GM18520 (cell line): ENCODE measurements at regions not wholly inside any gene's neighbourhood (a gene's known extent, or its start where the extent isn't known, plus 50 kb on each side); places are given as distances from the start of the nearest gene placed in this dataset.

Source experiments
- ATAC-seq: cut with Tn5 transposase; IDR thresholded peaks from one replicate; pipeline ENCODE4 v1.9.1; 2021; ENCODE audit not compliant: unreplicated experiment

DNA sequence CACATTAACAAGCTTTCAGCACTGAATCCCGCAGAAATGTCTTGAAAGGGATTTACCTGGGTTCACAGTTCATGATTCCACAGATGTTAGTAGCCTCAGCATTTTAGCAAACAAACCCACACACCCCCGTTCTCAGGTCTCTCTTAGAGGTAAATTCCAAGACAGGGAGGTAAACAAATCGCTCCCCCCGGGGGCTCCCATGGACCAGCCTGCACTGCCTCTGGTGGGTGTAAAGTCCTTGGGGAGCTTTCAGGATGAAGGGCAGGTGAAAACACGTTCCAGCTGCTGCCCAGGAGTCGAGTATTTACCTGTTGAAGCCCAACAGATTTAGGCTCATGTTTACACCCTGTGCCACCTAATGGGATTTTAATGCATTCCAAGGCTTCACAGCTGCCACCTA, 187.0 kb upstream of the FOXQ1 start:
- no peak for ATAC-seq

DNA sequence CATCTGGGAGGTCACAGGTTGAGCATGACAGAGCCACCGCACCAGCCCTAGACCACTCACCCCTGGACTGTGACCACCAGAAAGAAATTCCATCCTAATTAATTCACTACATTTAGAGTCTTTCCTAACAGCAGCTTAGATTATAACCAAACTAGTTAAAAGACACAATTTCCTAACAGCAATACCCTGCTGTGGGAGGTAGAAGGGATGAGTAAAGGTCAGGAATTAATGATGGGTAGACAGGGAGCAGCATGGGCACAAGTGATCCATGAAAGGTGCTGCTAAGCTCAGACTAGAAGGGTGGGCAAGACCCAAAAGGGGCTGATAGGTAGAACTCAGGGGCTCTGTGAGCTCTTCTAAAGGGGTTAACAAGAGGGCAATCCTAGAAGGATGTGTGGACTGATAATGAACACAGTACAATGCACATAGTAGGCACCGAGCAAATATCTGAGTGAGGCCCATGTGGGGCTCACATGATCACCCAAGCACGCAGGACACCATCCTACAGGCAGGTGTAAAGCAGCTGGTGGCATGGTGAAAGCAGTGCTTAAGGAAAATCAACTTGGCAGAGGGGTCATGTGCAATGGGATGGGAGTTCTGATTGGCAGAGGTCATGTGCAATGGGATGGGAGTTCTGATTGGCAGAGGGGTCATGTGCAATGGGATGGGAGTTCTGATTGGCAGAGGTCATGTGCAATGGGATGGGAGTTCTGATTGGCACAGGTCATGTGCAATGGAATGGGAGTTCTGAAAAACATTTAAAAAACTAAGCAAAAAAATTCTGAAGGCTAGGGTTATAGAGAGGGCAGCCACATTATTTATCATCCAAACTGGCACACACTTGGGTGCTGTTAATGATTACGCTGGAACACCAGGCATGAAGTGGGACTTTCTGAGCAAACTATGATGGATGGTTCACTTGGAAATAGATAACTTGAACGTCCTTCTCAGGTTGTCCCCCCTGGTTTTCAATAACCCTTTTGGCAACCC, 188.2 kb upstream of the FOXQ1 start:
- no peak for ATAC-seq

DNA sequence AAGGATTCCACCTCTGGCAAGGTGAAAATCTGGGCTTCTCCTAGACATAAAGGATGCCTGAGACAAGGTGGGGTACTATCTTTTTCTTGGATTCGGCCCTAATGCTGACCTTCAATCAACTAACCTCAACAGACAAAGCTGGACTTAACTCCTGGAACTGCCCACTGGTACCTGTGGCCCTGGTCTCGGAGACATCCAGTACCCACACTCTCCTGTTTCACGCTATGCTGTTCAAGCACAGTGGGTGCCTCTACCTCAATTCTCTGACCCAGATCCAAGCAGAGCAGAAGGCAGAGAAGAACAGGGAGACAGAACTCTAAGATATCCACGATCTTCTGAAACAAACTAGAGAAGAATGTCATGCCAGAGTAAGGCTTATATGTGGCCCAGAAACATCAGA, 189.8 kb upstream of the FOXQ1 start:
- ATAC-seq: no peak

DNA sequence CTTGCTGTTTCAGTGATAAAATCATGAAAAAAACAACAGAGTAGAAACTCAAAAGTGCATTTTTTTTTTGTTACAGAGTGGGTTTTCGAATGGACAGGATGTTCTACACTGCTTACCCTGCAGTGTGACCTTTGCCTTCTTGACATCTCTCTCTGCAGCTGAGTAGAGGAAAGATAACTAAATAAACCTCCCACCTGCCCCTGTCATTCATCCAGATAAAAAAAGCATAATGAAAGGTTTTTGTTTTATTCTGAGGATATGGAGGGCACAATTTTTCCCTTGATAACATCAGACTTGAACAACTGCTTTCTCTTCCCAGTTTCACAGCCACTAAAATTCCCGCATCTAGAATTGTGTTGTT, 193.6 kb upstream of the FOXQ1 start:
- no peak for ATAC-seq

DNA sequence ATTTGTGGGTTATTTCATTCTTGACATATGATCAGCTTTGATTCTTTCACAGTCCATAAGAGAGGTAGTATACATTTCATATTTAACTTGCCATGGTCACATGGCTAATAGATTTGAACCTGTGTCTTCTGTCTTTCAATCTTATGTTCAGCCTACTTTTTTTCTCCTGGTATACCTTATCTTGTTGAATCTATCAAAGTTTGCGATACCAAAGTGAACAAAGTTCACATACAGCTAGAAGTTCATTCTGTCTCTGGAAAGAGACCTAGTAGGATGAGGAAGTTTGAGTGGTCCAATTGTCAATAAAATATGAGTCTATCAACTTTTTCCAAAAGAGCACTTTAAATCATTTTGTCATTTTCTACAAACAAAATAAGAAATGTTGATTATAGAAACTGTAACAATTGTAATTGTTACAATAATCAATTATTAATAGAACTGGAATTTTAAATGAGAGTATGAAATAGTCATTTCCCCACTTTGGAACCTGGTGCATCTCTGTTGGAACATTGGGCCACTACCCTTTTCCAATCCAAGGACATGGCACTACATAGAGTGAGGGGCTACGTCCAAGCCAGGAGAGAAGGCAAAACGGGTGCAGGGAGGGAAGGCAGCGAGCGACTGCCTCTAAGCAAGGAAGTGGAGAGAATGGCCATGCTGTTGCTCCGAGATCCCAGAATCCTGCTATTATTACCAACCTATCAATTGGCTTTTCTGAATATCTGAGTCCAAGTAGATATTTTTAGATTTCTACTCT, 194.2 kb upstream of the FOXQ1 start:
- ATAC-seq: no peak

DNA sequence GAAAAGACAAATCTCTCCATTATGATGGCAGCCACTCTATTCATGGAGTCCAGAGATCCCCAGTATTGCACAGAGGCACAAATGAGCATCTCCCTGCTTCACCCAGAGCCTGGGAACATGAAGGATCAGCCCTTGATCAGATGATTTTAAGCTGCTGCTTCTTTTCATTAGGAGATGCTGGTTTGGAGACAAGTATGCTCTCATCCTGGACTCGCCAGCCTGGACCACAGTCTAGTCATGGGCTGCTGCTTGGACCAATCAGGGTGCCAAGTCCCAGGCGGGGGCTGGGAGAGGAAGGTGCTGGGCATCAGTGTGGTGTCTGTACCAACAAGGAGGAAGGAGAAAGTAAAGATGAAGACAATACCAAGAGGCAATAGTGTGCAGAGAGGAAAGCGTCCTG, 195.7 kb upstream of the FOXQ1 start:
- ATAC-seq: no peak

DNA sequence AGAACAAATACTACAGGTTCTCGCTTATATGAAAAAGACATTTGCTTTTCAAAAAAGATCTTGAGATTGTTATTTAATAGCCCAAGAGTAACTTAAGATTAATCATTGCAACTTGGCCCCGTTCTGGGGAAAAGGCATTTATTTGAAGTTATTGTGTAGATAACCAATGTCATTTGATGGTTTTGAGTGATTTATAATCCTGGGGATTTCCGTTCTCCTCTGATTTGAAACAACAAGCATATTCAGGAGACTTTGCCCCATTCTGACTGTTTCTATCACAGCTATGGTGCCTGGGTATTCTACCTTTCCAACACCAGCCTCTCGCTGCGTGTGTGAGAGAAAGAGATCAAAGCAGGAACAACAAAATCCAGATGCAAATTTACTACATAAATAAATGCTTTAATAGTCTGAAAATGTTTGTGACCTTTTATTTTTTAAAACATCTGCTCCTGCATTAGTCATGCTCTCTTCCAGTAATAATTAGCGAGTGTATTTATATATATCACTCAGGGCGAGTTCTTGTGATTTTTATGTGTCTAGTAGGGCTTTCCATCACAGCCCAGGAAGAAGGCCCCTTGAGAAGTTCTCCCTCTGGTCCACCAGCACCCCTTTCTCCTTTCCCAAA, 197.9 kb upstream of the FOXQ1 start:
- no peak for ATAC-seq

DNA sequence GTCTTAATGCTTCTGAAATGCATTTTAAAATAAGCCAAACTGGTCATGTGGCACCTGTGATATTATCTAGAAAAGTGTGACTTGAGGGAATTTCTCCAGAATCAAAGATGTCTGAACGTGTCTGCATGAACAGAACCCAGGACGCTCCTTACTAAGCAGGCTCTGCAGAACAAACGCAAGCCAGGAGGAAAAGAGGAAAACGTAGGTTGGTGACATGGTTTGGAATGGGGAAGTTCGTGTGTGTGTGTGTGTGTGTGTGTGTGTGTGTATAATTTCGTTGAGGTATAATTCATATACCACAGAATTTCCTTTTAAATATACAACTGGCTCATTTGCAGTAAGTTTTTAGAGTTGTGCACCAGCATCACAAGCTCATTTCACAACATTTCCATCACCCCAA, 200.5 kb upstream of the FOXQ1 start:
- ATAC-seq: no peak

DNA sequence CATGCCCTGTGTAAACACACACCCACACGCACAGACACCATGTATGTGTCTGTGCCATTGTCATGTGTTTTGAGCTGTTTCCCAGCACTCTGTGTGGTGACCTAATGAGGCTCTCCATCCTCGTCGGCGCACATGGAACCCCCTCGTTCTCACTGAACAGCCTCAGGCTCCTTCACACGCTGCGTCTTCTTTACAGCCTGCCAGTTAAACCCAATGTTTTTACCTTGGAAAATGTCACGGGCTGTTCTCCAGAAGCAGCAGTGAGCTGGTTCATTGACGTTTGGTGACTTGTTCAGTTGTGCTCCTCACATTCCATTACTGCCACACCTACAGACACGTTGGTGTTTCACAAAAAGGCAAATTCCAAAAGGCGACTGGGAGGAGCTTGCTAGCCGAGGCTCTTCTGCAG, 201.0 kb upstream of the FOXQ1 start:
- no peak for ATAC-seq

DNA sequence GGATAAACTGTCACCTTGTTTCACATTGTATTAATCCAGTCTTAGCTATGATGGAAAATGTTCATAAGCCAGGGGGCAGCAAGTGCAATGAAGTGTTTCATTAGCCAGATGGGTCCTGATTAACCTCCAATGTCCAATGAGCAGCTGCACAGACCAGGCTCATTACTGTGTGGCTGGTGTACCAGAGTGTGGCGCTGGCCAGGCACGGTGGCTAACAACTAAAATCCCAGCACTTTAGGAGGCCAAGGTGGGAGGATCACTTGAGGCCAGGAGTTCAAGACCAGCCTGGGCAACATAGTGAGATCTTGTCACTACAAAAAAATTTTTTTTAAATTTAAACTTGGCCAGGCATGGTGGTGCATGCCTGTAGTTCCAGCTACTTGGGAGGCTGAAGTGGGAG, 201.7 kb upstream of the FOXQ1 start:
- ATAC-seq: no peak

DNA sequence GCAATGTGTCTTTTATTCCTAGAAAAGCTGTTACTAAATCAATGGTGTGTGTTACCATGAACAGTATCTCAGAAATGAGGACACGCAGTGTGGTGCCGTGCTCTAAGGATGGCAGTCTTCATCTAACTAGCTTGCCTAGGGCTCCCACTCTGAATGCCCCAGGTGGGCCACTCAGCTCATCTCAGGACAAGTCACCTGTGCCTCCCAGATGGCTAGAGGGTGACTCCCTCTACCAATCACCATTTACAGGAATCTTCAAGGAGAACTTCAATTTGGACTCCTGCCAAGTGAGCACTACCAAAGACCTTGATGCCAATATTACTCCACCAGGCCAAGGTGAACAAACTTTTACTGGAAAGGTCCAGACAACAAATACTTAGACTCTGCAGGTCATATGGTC, 202.8 kb upstream of the FOXQ1 start:
- no peak for ATAC-seq

DNA sequence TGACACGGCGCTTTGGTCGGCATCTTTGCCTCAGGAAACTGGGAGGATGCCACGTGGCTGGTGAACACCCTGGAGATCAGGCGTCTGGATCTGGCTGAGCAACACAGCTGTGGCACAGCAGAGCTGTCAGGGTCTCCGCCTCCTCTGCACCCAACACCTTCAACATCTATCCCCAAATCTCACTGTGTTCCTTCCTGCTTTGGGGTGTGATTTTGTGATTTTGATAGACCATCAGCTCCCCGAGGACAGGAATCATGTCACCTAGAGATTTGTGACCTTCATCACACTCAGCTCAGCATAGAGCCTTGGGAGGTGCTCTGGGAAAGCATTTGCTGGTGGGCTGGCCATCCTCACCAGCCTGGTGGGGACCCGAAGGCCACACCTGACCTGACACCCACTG, 203.7 kb upstream of the FOXQ1 start:
- no peak for ATAC-seq

DNA sequence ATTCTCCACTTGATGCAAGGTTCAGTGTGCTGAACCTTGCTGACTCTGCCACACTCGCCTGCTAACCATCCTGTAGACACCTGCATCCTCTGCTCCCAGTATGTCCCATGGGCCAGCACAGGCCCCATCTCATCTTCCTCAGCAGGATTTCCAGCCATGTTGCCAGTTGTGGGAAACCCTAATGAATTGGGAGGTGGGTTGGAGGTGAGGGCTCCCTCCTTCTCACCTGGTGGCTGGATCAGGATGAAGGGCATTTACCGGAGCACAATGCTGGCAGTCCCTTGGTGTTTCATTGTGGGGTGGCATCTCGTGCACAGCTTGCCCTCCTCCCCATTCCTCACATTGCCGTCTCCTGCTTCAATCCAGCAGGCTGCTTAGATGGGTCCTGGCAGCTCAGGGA, 204.3 kb upstream of the FOXQ1 start:
- ATAC-seq: no peak

DNA sequence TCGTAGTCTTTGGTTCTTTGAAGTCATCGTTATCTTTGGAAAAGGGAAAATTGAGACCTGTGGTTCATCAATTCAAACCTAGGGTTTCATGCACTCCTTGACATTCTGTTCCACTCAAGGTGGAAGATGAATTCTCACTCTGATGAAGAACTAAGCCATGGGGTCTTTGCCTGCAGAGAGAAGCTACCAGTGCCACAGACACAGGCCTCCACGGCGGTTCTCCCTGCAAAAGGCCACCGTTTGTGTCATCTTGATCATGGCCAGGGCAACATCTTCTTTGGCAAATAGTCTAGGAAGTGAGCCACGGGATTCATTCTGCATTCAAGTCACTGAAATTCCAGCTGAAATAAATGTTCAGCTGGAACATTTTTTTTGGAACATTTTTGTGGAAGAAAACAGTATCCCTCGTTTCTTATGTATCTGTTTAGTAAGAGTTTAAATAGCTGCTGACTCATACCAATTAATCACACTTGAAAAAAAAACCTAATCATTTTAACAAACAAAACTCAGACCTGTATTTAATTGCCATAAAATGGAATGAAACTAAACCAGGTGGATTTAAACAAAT, 206.0 kb upstream of the FOXQ1 start:
- ATAC-seq: no peak

DNA sequence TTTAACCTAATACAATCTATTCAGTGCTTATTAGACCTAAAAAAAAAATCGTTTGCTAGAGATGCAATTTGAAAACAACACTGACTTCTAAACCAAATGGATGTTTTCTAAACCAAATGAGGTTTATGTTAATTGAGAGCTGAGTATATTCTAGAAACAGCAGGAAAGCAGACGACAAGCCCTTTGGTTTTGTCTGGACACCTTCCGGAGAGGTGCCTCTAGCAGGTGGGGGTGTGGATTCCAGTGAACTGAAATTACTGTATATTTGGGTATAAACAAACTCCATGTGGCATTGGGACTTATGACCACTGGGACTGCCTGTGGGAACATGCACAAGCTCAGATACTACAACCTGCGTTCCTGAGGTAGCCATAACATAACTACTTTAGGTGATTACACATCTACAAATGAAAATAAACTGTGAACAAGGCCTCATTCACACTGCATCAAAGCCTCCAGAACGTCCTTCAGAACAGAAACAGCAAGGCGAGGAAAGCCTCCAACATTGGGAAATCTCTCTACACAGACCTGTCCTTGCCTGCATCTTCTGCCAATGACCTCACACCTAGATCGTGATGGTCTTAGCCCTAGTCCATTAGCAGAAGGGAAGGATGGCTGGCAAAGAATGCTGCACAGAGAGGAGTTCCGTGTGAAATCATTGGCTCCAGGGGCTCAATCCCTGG, 206.8 kb upstream of the FOXQ1 start:
- no peak for ATAC-seq

DNA sequence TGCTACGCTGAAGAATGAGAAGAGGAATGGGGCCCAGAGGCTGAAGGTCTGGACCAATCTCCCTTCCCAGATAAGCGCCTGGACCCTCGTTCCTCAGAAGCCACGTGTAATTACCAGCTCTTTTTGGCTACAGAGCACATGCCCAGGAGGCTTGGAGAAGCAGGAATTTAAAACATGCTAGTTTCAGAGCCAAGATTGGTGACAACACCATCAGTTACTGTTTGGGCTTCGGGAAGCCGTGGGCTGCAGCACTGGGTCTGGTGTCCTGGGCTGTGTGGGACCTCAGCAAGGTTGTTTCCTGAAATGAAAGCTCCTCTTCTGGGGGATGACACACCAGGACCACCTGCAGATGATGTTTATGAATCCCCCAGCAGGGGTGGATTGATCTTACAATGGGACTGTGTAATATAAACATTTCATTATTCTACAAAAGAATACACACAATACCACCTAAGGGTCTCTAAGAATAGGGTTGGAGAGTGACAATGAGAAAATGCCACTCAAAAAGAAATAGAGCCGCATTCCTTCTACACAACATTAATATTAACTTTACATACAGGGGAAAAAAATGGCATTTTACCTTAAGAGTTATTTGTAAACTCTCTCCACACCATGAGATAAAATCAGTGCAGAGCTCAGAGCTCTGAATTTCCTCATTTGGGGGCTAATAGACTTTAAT, 207.8 kb upstream of the FOXQ1 start:
- ATAC-seq: no peak

DNA sequence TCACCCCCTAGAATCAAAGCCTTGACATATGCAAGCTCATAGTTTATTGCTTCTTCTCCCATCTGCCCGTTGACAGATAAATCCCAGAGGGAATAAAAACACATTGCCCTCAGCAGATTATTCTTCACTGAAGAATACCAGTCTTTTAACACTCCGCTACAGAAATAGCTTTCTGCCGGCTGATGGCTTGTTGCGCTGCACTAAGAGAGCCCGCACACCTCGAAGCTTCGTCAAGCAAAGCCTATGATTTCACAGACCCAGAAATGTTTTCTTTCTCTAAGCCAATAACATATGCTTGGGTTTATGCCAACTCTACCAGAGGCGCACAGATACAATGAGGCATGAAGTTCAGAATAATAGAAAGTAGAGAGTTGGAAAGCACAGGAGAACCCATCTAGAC, 208.9 kb upstream of the FOXQ1 start:
- no peak for ATAC-seq

DNA sequence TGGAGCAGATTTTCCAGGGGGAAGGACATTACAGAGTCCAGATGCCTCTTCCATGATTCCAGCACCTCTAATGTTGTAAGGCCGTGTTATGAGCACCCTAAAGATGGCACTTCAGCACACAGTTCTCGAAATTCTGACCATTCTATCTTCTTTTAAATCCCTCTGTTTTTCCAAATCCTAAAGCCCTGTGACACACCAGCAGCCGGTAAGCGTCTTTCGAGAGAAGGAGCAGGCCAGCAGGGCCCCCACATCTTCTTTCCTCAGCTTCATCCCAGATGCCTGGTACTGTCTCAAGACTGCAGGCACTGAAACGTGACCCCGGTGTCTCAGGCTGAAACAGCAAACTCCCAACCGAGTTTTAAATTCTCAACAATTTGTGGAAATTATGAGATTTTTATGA, 211.6 kb upstream of the FOXQ1 start:
- no peak for ATAC-seq

DNA sequence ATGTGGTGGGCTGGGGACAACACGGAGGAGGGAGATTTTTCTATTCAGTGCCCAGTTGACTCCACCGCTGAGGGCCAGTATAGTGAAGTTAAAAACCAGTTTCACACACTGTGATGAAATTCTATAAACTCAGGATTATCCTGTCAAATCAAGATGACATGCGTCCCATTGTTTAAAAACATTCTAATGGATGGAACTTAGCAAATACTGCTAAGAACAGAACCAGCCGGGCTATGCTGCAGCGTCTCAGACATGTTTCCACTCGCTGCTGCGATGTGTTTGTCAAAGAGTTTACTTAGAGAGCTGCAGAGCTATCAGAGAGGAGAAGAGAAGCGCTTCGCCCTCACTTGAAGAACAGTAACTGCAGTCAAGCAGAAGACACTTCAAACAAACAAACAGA, 212.6 kb upstream of the FOXQ1 start:
- no peak for ATAC-seq

DNA sequence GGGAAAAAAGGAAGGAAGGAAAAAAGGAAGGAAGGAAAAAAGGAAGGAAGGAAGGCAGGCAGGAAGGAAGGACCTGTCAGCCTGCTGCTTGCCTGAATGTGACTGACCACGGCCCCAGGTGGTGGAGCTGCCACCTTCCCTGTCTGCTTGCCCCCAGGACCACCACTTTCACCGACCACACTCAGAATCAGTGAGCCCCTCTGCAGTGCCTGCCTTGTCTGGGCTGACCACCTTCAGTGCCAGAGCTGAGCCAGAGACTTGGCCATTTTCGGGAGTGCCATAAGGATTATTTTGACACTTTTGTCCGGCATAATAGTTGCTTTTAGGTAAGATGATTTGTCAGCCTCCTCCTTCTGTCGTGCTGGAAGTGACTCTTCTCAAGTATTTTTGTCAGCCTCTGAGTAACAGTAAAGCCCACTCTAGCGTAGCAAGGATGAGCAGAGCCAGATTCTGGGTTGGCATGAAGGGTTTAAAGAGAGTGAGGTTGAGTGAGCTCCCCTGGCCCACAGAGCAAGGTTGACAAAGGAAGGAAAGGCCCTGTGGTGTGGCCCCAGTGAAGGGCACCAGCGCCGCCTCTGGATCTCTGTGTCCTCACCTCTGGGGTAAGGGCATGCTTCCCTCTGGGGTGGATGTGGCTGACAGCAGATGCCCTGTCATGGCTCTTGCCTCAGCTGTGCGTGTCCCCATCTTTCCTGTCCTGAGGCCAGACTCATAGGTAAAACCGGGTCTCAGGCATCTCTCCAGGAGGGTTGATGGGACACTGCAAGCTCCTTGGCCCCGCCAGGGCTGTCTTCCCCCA, 214.7 kb upstream of the FOXQ1 start:
- ATAC-seq: no peak
